ENCODE measurements at regions not wholly inside any gene's neighbourhood (a gene's known extent, or its start where the extent isn't known, plus 50 kb on each side); places are given as distances from the start of the nearest gene placed in this dataset.

- TF ChIP-seq EP300 (IDR thresholded peaks at IDR 0.05; ENCODE audit: low read depth in 2 of 2, low read length in 2 of 2) (peak in 1 of 2 experiments; percentile 53; a peak in 2 of 4 replicates), EP300 (CRISPR knock-in tag; IDR thresholded peaks at IDR 0.05; ENCODE audit: borderline replicate concordance) (no peak), ZNF713 (CRISPR knock-in tag; IDR thresholded peaks at IDR 0.05) (no peak), ZNF784 (CRISPR knock-in tag; IDR thresholded peaks at IDR 0.05; ENCODE audit: borderline replicate concordance) (no peak), FOSL2 (CRISPR knock-in tag; IDR thresholded peaks at IDR 0.05) (peak; percentile 35; the same call in 1 of the 2 replicates), ZNF354B (CRISPR knock-in tag; IDR thresholded peaks at IDR 0.05) (no peak), ZNF138 (CRISPR knock-in tag; IDR thresholded peaks at IDR 0.05; ENCODE audit: low read depth) (no peak), ZNF780A (CRISPR knock-in tag; IDR thresholded peaks at IDR 0.05) (no peak), HMG20B (CRISPR knock-in tag; conservative IDR thresholded peaks at IDR 0.05) (no peak)
- TF ChIP-seq, protein P1, sequence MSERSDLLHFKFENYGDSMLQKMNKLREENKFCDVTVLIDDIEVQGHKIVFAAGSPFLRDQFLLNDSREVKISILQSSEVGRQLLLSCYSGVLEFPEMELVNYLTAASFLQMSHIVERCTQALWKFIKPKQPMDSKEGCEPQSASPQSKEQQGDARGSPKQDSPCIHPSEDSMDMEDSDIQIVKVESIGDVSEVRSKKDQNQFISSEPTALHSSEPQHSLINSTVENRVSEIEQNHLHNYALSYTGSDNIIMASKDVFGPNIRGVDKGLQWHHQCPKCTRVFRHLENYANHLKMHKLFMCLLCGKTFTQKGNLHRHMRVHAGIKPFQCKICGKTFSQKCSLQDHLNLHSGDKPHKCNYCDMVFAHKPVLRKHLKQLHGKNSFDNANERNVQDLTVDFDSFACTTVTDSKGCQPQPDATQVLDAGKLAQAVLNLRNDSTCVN (CRISPR knock-in tag; IDR thresholded peaks at IDR 0.05; ENCODE audit: borderline replicate concordance): no peak
- TF ChIP-seq, protein P2, sequence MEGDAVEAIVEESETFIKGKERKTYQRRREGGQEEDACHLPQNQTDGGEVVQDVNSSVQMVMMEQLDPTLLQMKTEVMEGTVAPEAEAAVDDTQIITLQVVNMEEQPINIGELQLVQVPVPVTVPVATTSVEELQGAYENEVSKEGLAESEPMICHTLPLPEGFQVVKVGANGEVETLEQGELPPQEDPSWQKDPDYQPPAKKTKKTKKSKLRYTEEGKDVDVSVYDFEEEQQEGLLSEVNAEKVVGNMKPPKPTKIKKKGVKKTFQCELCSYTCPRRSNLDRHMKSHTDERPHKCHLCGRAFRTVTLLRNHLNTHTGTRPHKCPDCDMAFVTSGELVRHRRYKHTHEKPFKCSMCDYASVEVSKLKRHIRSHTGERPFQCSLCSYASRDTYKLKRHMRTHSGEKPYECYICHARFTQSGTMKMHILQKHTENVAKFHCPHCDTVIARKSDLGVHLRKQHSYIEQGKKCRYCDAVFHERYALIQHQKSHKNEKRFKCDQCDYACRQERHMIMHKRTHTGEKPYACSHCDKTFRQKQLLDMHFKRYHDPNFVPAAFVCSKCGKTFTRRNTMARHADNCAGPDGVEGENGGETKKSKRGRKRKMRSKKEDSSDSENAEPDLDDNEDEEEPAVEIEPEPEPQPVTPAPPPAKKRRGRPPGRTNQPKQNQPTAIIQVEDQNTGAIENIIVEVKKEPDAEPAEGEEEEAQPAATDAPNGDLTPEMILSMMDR (CRISPR knock-in tag; IDR thresholded peaks at IDR 0.05): no peak
Observed at GRCh38 chrX:77162777-77163176, 284.4 kb upstream of the FGF16 start.
